ENCODE measurements at regions not wholly inside any gene's neighbourhood (a gene's known extent, or its start where the extent isn't known, plus 50 kb on each side); places are given as distances from the start of the nearest gene placed in this dataset.

DNA sequence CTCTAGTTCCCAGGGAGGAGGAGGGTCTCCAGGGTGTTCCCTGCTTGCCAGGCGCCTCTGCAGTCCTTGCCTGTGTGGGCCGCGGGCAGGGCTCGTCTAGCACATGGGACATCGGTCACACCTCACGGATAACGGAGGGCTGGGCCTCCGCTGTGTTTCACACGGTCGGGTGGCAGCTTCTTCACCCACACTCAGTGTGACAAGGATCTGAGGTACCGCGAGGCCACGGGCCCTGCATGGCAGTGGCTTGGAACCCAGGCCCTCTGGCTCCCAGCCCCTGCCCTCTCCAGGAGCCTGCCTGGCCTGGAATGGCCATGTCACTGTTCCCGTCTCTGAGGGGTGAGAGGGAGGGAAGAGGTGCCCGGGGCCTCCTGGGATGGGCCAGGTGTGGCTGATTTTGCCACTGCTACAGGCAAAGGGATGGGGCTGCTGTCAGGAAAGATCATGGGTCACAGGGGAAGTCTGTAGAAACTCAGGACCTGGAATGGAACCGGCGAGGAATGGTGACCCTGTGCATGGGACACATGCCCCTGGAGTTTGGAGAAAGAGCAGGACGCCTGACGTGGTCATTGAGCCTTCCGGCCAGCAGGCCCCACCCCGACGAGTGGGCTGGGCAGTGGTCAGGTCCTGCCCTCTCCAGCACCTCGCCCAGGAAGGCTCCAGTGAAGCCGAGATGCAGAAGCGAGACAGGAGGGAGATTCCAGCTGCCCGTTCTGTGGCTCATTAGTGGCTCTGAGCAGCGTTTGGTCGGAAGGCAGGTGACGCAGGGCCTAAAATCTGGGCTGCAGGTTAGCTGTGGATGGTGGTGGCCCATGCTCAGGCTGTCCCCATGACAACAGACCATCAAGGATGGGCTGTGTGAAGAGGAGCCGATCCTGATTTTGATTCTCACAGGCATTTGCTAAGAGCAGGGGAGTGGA lies 76.5 kb upstream of the GSE1 start (continued):
- TF ChIP-seq, protein P1, sequence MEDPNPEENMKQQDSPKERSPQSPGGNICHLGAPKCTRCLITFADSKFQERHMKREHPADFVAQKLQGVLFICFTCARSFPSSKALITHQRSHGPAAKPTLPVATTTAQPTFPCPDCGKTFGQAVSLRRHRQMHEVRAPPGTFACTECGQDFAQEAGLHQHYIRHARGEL (CRISPR knock-in tag; IDR thresholded peaks at IDR 0.05), result no peak
- TF ChIP-seq ELF1 (CRISPR knock-in tag; IDR thresholded peaks at IDR 0.05), result no peak
- peak; percentile 21; the same call in 1 of the 2 replicates for TF ChIP-seq GATAD1 (CRISPR knock-in tag; IDR thresholded peaks at IDR 0.05)
- TF ChIP-seq TAF15 (IDR thresholded peaks at IDR 0.05; ENCODE audit: low read depth, low read length, poor library complexity, severe bottlenecking), result no peak
- TF ChIP-seq ZSCAN29 (CRISPR knock-in tag; conservative IDR thresholded peaks at IDR 0.05), result peak; percentile 86
- no peak for TF ChIP-seq KAT8 (CRISPR knock-in tag; IDR thresholded peaks at IDR 0.05)
- TF ChIP-seq ZNF350 (CRISPR knock-in tag; IDR thresholded peaks at IDR 0.05; ENCODE audit: borderline replicate concordance, low read depth), result 0 out of 2 replicates have a peak, but pooled peaks have one; percentile 17
- TF ChIP-seq, protein P2, sequence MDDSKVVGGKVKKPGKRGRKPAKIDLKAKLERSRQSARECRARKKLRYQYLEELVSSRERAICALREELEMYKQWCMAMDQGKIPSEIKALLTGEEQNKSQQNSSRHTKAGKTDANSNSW (CRISPR knock-in tag; IDR thresholded peaks at IDR 0.05; ENCODE audit: borderline replicate concordance), result no peak
- TF ChIP-seq, protein P3, sequence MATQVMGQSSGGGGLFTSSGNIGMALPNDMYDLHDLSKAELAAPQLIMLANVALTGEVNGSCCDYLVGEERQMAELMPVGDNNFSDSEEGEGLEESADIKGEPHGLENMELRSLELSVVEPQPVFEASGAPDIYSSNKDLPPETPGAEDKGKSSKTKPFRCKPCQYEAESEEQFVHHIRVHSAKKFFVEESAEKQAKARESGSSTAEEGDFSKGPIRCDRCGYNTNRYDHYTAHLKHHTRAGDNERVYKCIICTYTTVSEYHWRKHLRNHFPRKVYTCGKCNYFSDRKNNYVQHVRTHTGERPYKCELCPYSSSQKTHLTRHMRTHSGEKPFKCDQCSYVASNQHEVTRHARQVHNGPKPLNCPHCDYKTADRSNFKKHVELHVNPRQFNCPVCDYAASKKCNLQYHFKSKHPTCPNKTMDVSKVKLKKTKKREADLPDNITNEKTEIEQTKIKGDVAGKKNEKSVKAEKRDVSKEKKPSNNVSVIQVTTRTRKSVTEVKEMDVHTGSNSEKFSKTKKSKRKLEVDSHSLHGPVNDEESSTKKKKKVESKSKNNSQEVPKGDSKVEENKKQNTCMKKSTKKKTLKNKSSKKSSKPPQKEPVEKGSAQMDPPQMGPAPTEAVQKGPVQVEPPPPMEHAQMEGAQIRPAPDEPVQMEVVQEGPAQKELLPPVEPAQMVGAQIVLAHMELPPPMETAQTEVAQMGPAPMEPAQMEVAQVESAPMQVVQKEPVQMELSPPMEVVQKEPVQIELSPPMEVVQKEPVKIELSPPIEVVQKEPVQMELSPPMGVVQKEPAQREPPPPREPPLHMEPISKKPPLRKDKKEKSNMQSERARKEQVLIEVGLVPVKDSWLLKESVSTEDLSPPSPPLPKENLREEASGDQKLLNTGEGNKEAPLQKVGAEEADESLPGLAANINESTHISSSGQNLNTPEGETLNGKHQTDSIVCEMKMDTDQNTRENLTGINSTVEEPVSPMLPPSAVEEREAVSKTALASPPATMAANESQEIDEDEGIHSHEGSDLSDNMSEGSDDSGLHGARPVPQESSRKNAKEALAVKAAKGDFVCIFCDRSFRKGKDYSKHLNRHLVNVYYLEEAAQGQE (IDR thresholded peaks at IDR 0.05; ENCODE audit: borderline replicate concordance in 1 of 2, low read depth in 1 of 2, low read length in 2 of 2), result no peak
- no peak for TF ChIP-seq RAD21 (CRISPR knock-in tag; IDR thresholded peaks at IDR 0.05)
- TF ChIP-seq, protein P4, sequence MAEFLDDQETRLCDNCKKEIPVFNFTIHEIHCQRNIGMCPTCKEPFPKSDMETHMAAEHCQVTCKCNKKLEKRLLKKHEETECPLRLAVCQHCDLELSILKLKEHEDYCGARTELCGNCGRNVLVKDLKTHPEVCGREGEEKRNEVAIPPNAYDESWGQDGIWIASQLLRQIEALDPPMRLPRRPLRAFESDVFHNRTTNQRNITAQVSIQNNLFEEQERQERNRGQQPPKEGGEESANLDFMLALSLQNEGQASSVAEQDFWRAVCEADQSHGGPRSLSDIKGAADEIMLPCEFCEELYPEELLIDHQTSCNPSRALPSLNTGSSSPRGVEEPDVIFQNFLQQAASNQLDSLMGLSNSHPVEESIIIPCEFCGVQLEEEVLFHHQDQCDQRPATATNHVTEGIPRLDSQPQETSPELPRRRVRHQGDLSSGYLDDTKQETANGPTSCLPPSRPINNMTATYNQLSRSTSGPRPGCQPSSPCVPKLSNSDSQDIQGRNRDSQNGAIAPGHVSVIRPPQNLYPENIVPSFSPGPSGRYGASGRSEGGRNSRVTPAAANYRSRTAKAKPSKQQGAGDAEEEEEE (CRISPR knock-in tag; IDR thresholded peaks at IDR 0.05; ENCODE audit: borderline replicate concordance), result peak; percentile 85; the same call in 1 of the 2 replicates
- peak; percentile 22 for TF ChIP-seq ZNF781 (CRISPR knock-in tag; IDR thresholded peaks at IDR 0.05; ENCODE audit: borderline replicate concordance, not compliant biosample characterization)
- peak; percentile 72; the same call in 1 of the 2 replicates for TF ChIP-seq ZNF567 (CRISPR knock-in tag; IDR thresholded peaks at IDR 0.05; ENCODE audit: borderline replicate concordance)
- TF ChIP-seq ZNF20 (CRISPR knock-in tag; IDR thresholded peaks at IDR 0.05), result no peak
- TF ChIP-seq, protein P5, sequence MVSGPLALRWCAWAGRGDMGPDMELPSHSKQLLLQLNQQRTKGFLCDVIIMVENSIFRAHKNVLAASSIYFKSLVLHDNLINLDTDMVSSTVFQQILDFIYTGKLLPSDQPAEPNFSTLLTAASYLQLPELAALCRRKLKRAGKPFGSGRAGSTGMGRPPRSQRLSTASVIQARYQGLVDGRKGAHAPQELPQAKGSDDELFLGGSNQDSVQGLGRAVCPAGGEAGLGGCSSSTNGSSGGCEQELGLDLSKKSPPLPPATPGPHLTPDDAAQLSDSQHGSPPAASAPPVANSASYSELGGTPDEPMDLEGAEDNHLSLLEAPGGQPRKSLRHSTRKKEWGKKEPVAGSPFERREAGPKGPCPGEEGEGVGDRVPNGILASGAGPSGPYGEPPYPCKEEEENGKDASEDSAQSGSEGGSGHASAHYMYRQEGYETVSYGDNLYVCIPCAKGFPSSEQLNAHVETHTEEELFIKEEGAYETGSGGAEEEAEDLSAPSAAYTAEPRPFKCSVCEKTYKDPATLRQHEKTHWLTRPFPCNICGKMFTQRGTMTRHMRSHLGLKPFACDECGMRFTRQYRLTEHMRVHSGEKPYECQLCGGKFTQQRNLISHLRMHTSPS (CRISPR knock-in tag; IDR thresholded peaks at IDR 0.05; ENCODE audit: low read depth), result peak; percentile 80
- TF ChIP-seq ZFYVE20 (CRISPR knock-in tag; IDR thresholded peaks at IDR 0.05; ENCODE audit: borderline replicate concordance, low read depth), result no peak
- TF ChIP-seq, protein P6, sequence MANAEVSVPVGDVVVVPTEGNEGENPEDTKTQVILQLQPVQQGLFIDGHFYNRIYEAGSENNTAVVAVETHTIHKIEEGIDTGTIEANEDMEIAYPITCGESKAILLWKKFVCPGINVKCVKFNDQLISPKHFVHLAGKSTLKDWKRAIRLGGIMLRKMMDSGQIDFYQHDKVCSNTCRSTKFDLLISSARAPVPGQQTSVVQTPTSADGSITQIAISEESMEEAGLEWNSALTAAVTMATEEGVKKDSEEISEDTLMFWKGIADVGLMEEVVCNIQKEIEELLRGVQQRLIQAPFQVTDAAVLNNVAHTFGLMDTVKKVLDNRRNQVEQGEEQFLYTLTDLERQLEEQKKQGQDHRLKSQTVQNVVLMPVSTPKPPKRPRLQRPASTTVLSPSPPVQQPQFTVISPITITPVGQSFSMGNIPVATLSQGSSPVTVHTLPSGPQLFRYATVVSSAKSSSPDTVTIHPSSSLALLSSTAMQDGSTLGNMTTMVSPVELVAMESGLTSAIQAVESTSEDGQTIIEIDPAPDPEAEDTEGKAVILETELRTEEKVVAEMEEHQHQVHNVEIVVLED (CRISPR knock-in tag; IDR thresholded peaks at IDR 0.05; ENCODE audit: borderline replicate concordance), result no peak
- no peak for TF ChIP-seq SMARCE1 (IDR thresholded peaks at IDR 0.05; ENCODE audit: borderline replicate concordance)
